Vagina (tissue), 2 donors: ENCODE measurements at regions not wholly inside any gene's neighbourhood (a gene's known extent, or its start where the extent isn't known, plus 50 kb on each side); places are given as distances from the start of the nearest gene placed in this dataset.

Source experiments
- DNase-seq, 2 donors: peaks; one replicate each; pipeline ENCODE4 v3.0.0-alpha.2; 2017; ENCODE audit errors: extremely low spot score in 2 of 2
- H3K27ac ChIP-seq: fragments of 200-600 bp; sonication (generic); one replicate; pipeline ENCODE4 v1.5.1; 2019
- H3K27me3 ChIP-seq: fragments of 200-600 bp; sonication (generic); one replicate; pipeline ENCODE4 v1.5.1; 2019
- H3K36me3 ChIP-seq, 2 donors: fragments of 200-600 bp; sonication (generic); one replicate each; pipeline ENCODE4 v1.5.1; 2017 to 2019
- H3K4me1 ChIP-seq: fragments of 200-600 bp; sonication (generic); one replicate; pipeline ENCODE4 v1.5.1; 2019
- H3K4me3 ChIP-seq, 2 donors: fragments of 200-600 bp; sonication (generic); 1 replicate in 1 of 2; 2 replicates in 1 of 2; pipeline ENCODE4 v1.5.1; 2016 to 2019
- H3K9me3 ChIP-seq: fragments of 200-600 bp; sonication (generic); one replicate; pipeline ENCODE4 v1.5.1; 2019
- CTCF ChIP-seq, 3 experiments: fragments of 450-650 bp in 2 of 3; fragments of 200-600 bp in 1 of 3; sonication (generic) in 1 of 3; IDR thresholded peaks; one replicate each; pipeline ENCODE4 v1.5.1; 2017 to 2019; ENCODE audit warnings: antibody characterized with exemption in 3 of 3, mild to moderate bottlenecking in 2 of 3, moderate library complexity in 2 of 3
- POLR2A ChIP-seq, 2 donors: fragments of 450-650 bp; IDR thresholded peaks; one replicate each; pipeline ENCODE4 v1.6.1; 2017; ENCODE audit warnings: antibody characterized with exemption in 2 of 2, mild to moderate bottlenecking in 2 of 2, moderate library complexity in 2 of 2
- POLR2AphosphoS5 ChIP-seq, 2 donors: sonication (generic); formaldehyde crosslinking; IDR thresholded peaks; one replicate each; pipeline ENCODE4 v1.9.0; 2017; ENCODE audit warnings: antibody characterized with exemption in 2 of 2, mild to moderate bottlenecking in 2 of 2, low read depth in 1 of 2; ENCODE audit not compliant: insufficient read depth in 1 of 2
- intact Hi-C: fragments of 100-400 bp; cut with DNase I; formaldehyde crosslinking; loops from one replicate; pipeline ENCODE4 v1.15.1; 2023

GRCh38 chr3:64867224-64867623 is 179.4 kb upstream of the ADAMTS9 start:
- Histone ChIP-seq H3K4me1 (peaks cover 23% of the 10 kb centered on the region), H3K36me3 (peaks cover 0 to 4% of the 10 kb centered on the region in 2 donors), H3K27ac (no peak overlapping the region), H3K4me3 (no peak overlapping the region), H3K27me3 (no peaks in the 10 kb centered on the region), H3K9me3 (no peaks in the 10 kb centered on the region)
- no peak for DNase-seq
- intact Hi-C loops, result no loop called here
- TF ChIP-seq CTCF (IDR thresholded peaks at IDR 0.05), result no peak
- TF ChIP-seq POLR2AphosphoS5 (IDR thresholded peaks at IDR 0.05; ENCODE audit: insufficient read depth in 1 of 2, low read depth in 1 of 2), result no peak
- TF ChIP-seq POLR2A (IDR thresholded peaks at IDR 0.05), result no peak

- no peaks in the 10 kb centered on the region for H3K27me3 ChIP-seq
- H3K27ac ChIP-seq, result no peak overlapping the region
- H3K9me3 ChIP-seq, result no peaks in the 10 kb centered on the region
- no peak overlapping the region for H3K4me3 ChIP-seq
- peaks cover 0 to 4% of the 10 kb centered on the region in 2 donors for H3K36me3 ChIP-seq
- peaks cover 23% of the 10 kb centered on the region for H3K4me1 ChIP-seq
- intact Hi-C loops, result no loop called here
- DNase-seq, result no peak
- TF ChIP-seq CTCF (IDR thresholded peaks at IDR 0.05) (no peak), POLR2A (IDR thresholded peaks at IDR 0.05) (no peak), POLR2AphosphoS5 (IDR thresholded peaks at IDR 0.05; ENCODE audit: insufficient read depth in 1 of 2, low read depth in 1 of 2) (no peak)
These were observed 178.2 kb upstream of the ADAMTS9 start for GRCh38 chr3:64865839-64866570.

- Histone ChIP-seq H3K4me3 (no peak overlapping the region), H3K27ac (no peak overlapping the region), H3K9me3 (no peaks in the 10 kb centered on the region), H3K36me3 (no peaks in the 10 kb centered on the region), H3K27me3 (no peaks in the 10 kb centered on the region), H3K4me1 (peaks cover 28% of the 10 kb centered on the region)
- no peak for DNase-seq
- TF ChIP-seq POLR2A (IDR thresholded peaks at IDR 0.05) (no peak), CTCF (IDR thresholded peaks at IDR 0.05) (no peak), POLR2AphosphoS5 (IDR thresholded peaks at IDR 0.05; ENCODE audit: insufficient read depth in 1 of 2, low read depth in 1 of 2) (no peak)
- intact Hi-C loops, result no loop called here
These were observed 175.7 kb upstream of the ADAMTS9 start for GRCh38 chr3:64863226-64864212.

- H3K27ac ChIP-seq, result no peak overlapping the region
- TF ChIP-seq CTCF (IDR thresholded peaks at IDR 0.05), result no peak
- TF ChIP-seq POLR2A (IDR thresholded peaks at IDR 0.05), result no peak
- DNase-seq, result no peak
- no peak overlapping the region for H3K4me3 ChIP-seq
- no peaks in the 10 kb centered on the region for H3K36me3 ChIP-seq
- intact Hi-C loops, result no loop called here
- H3K9me3 ChIP-seq, result no peaks in the 10 kb centered on the region
- no peaks in the 10 kb centered on the region for H3K27me3 ChIP-seq
- peaks cover 26% of the 10 kb centered on the region for H3K4me1 ChIP-seq
These were observed 173.9 kb upstream of the ADAMTS9 start for GRCh38 chr3:64861684-64862083.

- TF ChIP-seq CTCF (IDR thresholded peaks at IDR 0.05) (no peak), POLR2AphosphoS5 (IDR thresholded peaks at IDR 0.05; ENCODE audit: insufficient read depth in 1 of 2, low read depth in 1 of 2) (no peak)
- no peaks in the 10 kb centered on the region for H3K9me3 ChIP-seq
- DNase-seq, result no peak
- peaks cover 19% of the 10 kb centered on the region for H3K4me1 ChIP-seq
- H3K27me3 ChIP-seq, result no peaks in the 10 kb centered on the region
- intact Hi-C loops, result no loop called here
- H3K4me3 ChIP-seq, result no peak overlapping the region
- no peaks in the 10 kb centered on the region for H3K36me3 ChIP-seq
- no peak overlapping the region for H3K27ac ChIP-seq
These were observed 172.7 kb upstream of the ADAMTS9 start for GRCh38 chr3:64860536-64860870.
